Upper lobe of left lung (tissue), 4 donors: ENCODE measurements at regions not wholly inside any gene's neighbourhood (a gene's known extent, or its start where the extent isn't known, plus 50 kb on each side); places are given as distances from the start of the nearest gene placed in this dataset.

ENCODE experiments used
- EP300 ChIP-seq, 4 donors: sonication (generic); formaldehyde crosslinking; IDR thresholded peaks; one replicate each; pipeline ENCODE4 v1.5.1; 2017; ENCODE audit warnings: antibody characterized with exemption in 4 of 4, control low read depth in 2 of 4
- POLR2A ChIP-seq, 4 donors: fragments of 450-650 bp; IDR thresholded peaks; one replicate each; pipeline ENCODE4 v1.5.1; 2016 to 2017; ENCODE audit warnings: antibody characterized with exemption in 4 of 4, mild to moderate bottlenecking in 2 of 4
- POLR2AphosphoS5 ChIP-seq, 2 donors: sonication (generic); formaldehyde crosslinking; IDR thresholded peaks; one replicate each; pipeline ENCODE4 v1.5.1; 2017; ENCODE audit warnings: antibody characterized with exemption in 2 of 2
- TF ChIP-seq, protein P1 (sequence below), 6 experiments: fragments of 450-650 bp in 4 of 6; fragments of 200-600 bp in 2 of 6; sonication (generic) in 2 of 6; IDR thresholded peaks; one replicate each; pipeline ENCODE4 v1.5.1; 2016 to 2019; ENCODE audit warnings: antibody characterized with exemption in 6 of 6

- TF ChIP-seq, protein P1, sequence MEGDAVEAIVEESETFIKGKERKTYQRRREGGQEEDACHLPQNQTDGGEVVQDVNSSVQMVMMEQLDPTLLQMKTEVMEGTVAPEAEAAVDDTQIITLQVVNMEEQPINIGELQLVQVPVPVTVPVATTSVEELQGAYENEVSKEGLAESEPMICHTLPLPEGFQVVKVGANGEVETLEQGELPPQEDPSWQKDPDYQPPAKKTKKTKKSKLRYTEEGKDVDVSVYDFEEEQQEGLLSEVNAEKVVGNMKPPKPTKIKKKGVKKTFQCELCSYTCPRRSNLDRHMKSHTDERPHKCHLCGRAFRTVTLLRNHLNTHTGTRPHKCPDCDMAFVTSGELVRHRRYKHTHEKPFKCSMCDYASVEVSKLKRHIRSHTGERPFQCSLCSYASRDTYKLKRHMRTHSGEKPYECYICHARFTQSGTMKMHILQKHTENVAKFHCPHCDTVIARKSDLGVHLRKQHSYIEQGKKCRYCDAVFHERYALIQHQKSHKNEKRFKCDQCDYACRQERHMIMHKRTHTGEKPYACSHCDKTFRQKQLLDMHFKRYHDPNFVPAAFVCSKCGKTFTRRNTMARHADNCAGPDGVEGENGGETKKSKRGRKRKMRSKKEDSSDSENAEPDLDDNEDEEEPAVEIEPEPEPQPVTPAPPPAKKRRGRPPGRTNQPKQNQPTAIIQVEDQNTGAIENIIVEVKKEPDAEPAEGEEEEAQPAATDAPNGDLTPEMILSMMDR (IDR thresholded peaks at IDR 0.05): no peak
- TF ChIP-seq POLR2A (IDR thresholded peaks at IDR 0.05) (no peak), POLR2AphosphoS5 (IDR thresholded peaks at IDR 0.05) (no peak), EP300 (IDR thresholded peaks at IDR 0.05) (no peak)
Measured at GRCh38 chr1:59180735-59181134, 116.2 kb upstream of the FGGY start.
